OCI-LY3 (cell line): ENCODE measurements at regions not wholly inside any gene's neighbourhood (a gene's known extent, or its start where the extent isn't known, plus 50 kb on each side); places are given as distances from the start of the nearest gene placed in this dataset.

Source experiments
- H2AFZ ChIP-seq: fragments of 200-600, 300-600 bp; shearing (Covaris generic); 2 replicates; pipeline ENCODE4 v1.6.0; 2014; ENCODE audit warnings: antibody characterized with exemption, low read depth, low read length
- H3K27ac ChIP-seq: fragments of 200-600, 300-600 bp; sonication (generic); 2 replicates; pipeline ENCODE4 v1.5.1; 2014; ENCODE audit warnings: mild to moderate bottlenecking, low read length, moderate library complexity, mixed read lengths
- H3K27me3 ChIP-seq: fragments of 200-600, 300-600 bp; sonication (generic); 2 replicates; pipeline ENCODE4 v1.6.1; 2014; ENCODE audit warnings: low read depth, low read length, mixed read lengths
- H3K36me3 ChIP-seq: fragments of 200-600, 300-600 bp; sonication (generic); replicated peaks from 2 replicates; pipeline ENCODE3; 2014; ENCODE audit warnings: low read depth, low read length, mixed read lengths
- H3K4me1 ChIP-seq: fragments of 300-600, 200-600 bp; sonication (generic); 2 replicates; pipeline ENCODE4 v1.6.1; 2014; ENCODE audit warnings: low read length, mixed read lengths
- H3K4me2 ChIP-seq: fragments of 200-600, 300-600 bp; sonication (generic); 2 replicates; pipeline ENCODE4 v1.6.1; 2014; ENCODE audit warnings: low read length, mixed read lengths
- H3K4me3 ChIP-seq: fragments of 300-600, 200-600 bp; sonication (generic); 2 replicates; pipeline ENCODE4 v1.5.1; 2014; ENCODE audit warnings: antibody characterized with exemption, mild to moderate bottlenecking, low read length, moderate library complexity
- H3K79me2 ChIP-seq: fragments of 300-600, 200-600 bp; shearing (Covaris generic); 2 replicates; pipeline ENCODE4 v1.6.1; 2014; ENCODE audit warnings: mild to moderate bottlenecking, low read length, mixed read lengths
- H3K9ac ChIP-seq: fragments of 300-600, 200-600 bp; shearing (Covaris generic); 2 replicates; pipeline ENCODE4 v1.6.0; 2014; ENCODE audit warnings: mild to moderate bottlenecking, low read length, moderate library complexity
- H3K9me3 ChIP-seq: fragments of 200-600, 300-600 bp; shearing (Covaris generic); 2 replicates; pipeline ENCODE4 v1.6.1; 2014; ENCODE audit warnings: low read length, mixed read lengths; ENCODE audit not compliant: insufficient read depth
- H4K20me1 ChIP-seq: fragments of 200-600, 300-600 bp; sonication (generic); 2 replicates; pipeline ENCODE4 v1.6.1; 2016; ENCODE audit warnings: low read length, mixed read lengths; ENCODE audit not compliant: insufficient read depth
- EZH2phosphoT487 ChIP-seq: fragments of 200-600 bp; shearing (Covaris generic); IDR thresholded peaks from 2 replicates; pipeline ENCODE4 v1.6.1; 2018; ENCODE audit warnings: antibody characterized with exemption, mixed run types, low read depth
- TF ChIP-seq, protein P1 (sequence below): fragments of 200-600, 300-600 bp; sonication (generic); IDR thresholded peaks from 2 replicates; pipeline ENCODE4 v1.5.1; 2014; ENCODE audit warnings: antibody characterized with exemption, low read length, low read depth

DNA sequence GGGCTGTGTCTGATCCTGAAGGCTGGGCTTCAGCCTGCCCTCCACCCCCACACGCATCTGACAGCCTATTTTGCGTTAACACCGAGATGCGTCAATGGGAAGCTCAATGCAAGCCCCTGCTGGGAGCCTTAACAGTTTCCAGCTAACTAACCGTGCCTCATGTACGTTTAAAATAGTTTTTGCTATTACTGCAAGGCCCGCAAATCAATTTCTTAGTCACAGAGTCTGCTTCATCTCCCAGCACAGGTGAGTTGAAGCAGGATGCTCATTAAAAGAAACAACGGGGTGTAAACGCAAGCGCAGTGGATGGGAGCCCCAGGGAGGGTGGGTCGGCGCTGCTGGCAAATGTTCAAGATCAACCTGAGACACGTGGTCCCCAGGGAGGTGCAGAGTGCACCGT lies 142.8 kb upstream of the PHACTR3 start:
- Histone ChIP-seq H4K20me1 (no peaks in the 10 kb centered on the region), H3K9me3 (no peaks in the 10 kb centered on the region), H3K4me2 (no peak overlapping the region), H3K79me2 (no peaks in the 10 kb centered on the region), H3K27ac (no peak overlapping the region), H3K9ac (no peak overlapping the region), H3K4me3 (no peak overlapping the region), H3K27me3 (peaks cover 45% of the 10 kb centered on the region; the same call in 1 of the 2 replicates), H3K36me3 (no peaks in the 10 kb centered on the region), H3K4me1 (peaks cover 7% of the 10 kb centered on the region), H2AFZ (no peak overlapping the region)
- no peak for TF ChIP-seq EZH2phosphoT487
- TF ChIP-seq, protein P1, sequence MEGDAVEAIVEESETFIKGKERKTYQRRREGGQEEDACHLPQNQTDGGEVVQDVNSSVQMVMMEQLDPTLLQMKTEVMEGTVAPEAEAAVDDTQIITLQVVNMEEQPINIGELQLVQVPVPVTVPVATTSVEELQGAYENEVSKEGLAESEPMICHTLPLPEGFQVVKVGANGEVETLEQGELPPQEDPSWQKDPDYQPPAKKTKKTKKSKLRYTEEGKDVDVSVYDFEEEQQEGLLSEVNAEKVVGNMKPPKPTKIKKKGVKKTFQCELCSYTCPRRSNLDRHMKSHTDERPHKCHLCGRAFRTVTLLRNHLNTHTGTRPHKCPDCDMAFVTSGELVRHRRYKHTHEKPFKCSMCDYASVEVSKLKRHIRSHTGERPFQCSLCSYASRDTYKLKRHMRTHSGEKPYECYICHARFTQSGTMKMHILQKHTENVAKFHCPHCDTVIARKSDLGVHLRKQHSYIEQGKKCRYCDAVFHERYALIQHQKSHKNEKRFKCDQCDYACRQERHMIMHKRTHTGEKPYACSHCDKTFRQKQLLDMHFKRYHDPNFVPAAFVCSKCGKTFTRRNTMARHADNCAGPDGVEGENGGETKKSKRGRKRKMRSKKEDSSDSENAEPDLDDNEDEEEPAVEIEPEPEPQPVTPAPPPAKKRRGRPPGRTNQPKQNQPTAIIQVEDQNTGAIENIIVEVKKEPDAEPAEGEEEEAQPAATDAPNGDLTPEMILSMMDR, result no peak

DNA sequence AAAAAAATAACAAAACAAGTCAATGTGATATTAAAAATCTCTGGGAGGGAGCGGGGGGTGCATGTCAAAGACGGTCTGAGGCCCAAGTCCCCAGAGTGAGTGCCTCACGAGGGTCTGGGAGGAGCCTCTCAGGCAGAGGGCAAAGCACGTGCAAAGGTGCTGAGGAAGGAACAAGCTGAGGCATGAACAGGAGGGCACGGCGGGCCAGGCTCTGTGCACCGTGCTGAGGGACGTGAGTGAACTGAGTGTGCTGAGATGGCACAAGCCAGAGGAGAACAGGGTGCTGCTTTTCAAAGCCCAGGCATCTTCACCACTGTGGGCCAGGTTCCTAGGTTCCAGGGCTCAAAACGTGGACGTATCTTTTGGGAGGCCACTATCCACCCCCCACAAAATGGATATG lies 142.1 kb upstream of the PHACTR3 start:
- Histone ChIP-seq H3K36me3 (no peaks in the 10 kb centered on the region), H4K20me1 (no peaks in the 10 kb centered on the region), H3K9ac (no peak overlapping the region), H3K27me3 (peaks cover 43% of the 10 kb centered on the region; the same call in 1 of the 2 replicates), H3K79me2 (no peaks in the 10 kb centered on the region), H3K4me1 (peaks cover 7% of the 10 kb centered on the region), H2AFZ (no peak overlapping the region), H3K27ac (no peak overlapping the region), H3K4me3 (no peak overlapping the region), H3K9me3 (no peaks in the 10 kb centered on the region), H3K4me2 (no peak overlapping the region)
- no peak for TF ChIP-seq EZH2phosphoT487
- TF ChIP-seq, protein P1, result no peak

DNA sequence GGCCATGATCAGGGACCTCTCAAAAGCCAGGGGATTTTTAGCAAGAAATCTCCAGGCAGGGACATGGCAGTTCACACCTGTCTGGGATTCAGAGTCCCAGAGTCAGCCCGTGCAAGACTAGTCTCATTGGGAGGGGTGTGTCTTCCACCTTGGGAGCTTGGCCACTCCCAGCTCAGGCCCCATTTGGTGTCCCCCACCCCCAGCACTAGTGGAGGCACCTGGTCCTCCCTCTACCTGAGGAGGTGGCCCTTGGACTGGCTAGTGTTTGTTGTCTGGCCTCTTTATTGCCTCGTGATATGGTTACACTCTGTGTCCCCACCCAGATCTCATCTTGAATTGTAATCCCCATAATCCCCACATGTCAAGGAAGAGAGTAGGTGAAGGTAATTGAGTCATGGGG lies 140.8 kb upstream of the PHACTR3 start:
- Histone ChIP-seq H3K9ac (no peak overlapping the region), H3K27me3 (peaks cover 35% of the 10 kb centered on the region; the same call in 1 of the 2 replicates), H3K4me3 (no peak overlapping the region), H3K4me2 (no peak overlapping the region), H3K36me3 (no peaks in the 10 kb centered on the region), H3K79me2 (no peaks in the 10 kb centered on the region), H4K20me1 (no peaks in the 10 kb centered on the region), H3K9me3 (no peaks in the 10 kb centered on the region), H3K4me1 (peaks cover 4% of the 10 kb centered on the region), H3K27ac (no peak overlapping the region), H2AFZ (no peak overlapping the region)
- TF ChIP-seq, protein P1, result no peak
- no peak for TF ChIP-seq EZH2phosphoT487

DNA sequence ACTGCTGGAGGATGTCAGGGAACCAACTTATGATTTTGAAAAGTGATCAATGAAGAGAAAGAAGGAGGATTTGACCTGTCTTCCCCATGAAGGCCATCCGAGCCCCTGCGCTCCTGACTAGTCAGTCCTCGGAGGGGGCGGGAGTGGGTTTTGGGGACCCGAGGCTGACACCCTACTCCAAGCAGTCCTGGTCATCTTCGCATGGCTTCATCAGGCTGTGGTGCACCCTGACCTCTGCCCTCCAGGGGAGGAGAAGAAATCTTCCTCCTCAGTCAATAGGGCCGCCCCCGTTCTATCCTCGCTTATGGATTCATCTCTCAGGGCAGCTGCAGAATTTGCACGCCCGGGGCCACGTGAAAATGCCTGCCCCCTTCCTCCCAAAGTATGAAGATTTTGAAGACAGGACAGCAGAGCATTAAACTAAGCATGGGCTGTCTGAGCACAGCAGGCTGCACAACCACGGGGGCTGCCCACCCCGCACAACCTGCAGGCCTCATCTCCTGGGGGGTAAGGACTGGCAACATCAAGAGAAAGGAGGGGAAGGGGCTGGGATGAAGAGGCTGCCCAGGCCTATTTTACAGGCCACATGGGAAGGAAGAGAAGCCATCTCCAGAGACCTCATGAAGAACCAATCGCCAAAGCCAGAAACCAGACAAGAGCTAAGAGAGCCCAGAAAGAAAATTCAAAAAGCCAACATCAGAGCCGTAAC lies 138.1 kb upstream of the PHACTR3 start:
- Histone ChIP-seq H2AFZ (no peak overlapping the region), H3K27ac (no peak overlapping the region), H3K27me3 (peaks cover 19% of the 10 kb centered on the region; the same call in 1 of the 2 replicates), H3K36me3 (no peaks in the 10 kb centered on the region), H3K4me2 (no peak overlapping the region), H3K9ac (no peak overlapping the region), H3K4me1 (no peaks in the 10 kb centered on the region), H3K9me3 (no peaks in the 10 kb centered on the region), H4K20me1 (no peaks in the 10 kb centered on the region), H3K4me3 (no peak overlapping the region), H3K79me2 (no peaks in the 10 kb centered on the region)
- TF ChIP-seq EZH2phosphoT487, result no peak
- TF ChIP-seq, protein P1, result no peak
